Parathyroid adenoma (tissue), 2 donors: ENCODE measurements at regions not wholly inside any gene's neighbourhood (a gene's known extent, or its start where the extent isn't known, plus 50 kb on each side); places are given as distances from the start of the nearest gene placed in this dataset.
"Not testable (repeated sequence)": the region's sequence is repeated elsewhere in the genome, so short reads cannot be mapped to it uniquely, and the experiment has no call there.

Experiments used
- H2AFZ ChIP-seq: fragments of 300-600 bp; sonication (generic); one replicate; pipeline ENCODE4 v1.7.0; 2017; ENCODE audit warnings: antibody characterized with exemption, mild to moderate bottlenecking
- H3K27ac ChIP-seq: fragments of 300-600 bp; sonication (generic); one replicate; pipeline ENCODE4 v1.7.0; 2017
- H3K27me3 ChIP-seq: fragments of 300-600 bp; sonication (generic); one replicate; pipeline ENCODE4 v1.7.0; 2017; ENCODE audit warnings: low read length; ENCODE audit not compliant: control insufficient read depth, insufficient read depth
- H3K36me3 ChIP-seq: fragments of 300-600 bp; sonication (generic); one replicate; pipeline ENCODE4 v1.7.0; 2017; ENCODE audit warnings: low read length; ENCODE audit not compliant: control insufficient read depth, insufficient read depth
- H3K4me1 ChIP-seq: fragments of 300-600 bp; sonication (generic); one replicate; pipeline ENCODE4 v1.7.0; 2017; ENCODE audit warnings: control low read depth
- H3K4me2 ChIP-seq: fragments of 300-600 bp; sonication (generic); one replicate; pipeline ENCODE4 v1.7.0; 2017; ENCODE audit warnings: low read length
- H3K4me3 ChIP-seq: fragments of 300-600 bp; sonication (generic); one replicate; pipeline ENCODE4 v1.7.0; 2017; ENCODE audit warnings: low read depth, low read length
- H3K79me2 ChIP-seq: fragments of 300-600 bp; sonication (generic); one replicate; pipeline ENCODE4 v1.7.0; 2017; ENCODE audit warnings: control low read depth
- H3K9ac ChIP-seq: fragments of 300-600 bp; sonication (generic); one replicate; pipeline ENCODE4 v1.7.0; 2017; ENCODE audit warnings: mild to moderate bottlenecking
- H3K9me3 ChIP-seq: fragments of 300-600 bp; sonication (generic); one replicate; pipeline ENCODE4 v1.7.0; 2017; ENCODE audit warnings: low read length; ENCODE audit not compliant: control insufficient read depth
- TF ChIP-seq, protein P1 (sequence below): fragments of 300-600 bp; sonication (generic); IDR thresholded peaks from one replicate; pipeline ENCODE4 v1.7.0; 2017; ENCODE audit warnings: antibody characterized with exemption, mild to moderate bottlenecking
- donor health status: primary hyperparathyroidism.

DNA sequence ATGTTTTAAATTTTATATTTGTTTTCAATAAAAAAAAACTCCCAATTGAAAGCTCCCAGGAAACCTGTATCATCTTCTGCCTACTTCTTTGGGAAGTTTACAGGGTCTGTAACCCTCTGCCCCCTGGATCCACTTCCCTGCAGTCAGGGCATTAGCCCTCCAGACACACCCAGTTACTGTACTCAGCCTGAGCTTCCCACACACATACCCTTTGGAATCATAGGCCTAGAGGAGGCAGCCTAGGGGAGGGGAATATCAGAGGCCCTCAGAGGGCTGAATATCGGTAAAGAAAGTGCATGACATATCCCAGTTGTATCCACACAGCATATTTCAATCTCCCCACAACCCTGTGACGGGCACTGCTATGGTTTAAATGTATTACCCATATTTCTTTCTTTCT, 56.2 kb upstream of the TFPI start:
- not testable (repeated sequence) for H2AFZ ChIP-seq, H3K36me3 ChIP-seq, H3K27ac ChIP-seq, H3K27me3 ChIP-seq, H3K9me3 ChIP-seq, H3K4me1 ChIP-seq, H3K4me3 ChIP-seq, H3K4me2 ChIP-seq, H3K79me2 ChIP-seq, H3K9ac ChIP-seq

DNA sequence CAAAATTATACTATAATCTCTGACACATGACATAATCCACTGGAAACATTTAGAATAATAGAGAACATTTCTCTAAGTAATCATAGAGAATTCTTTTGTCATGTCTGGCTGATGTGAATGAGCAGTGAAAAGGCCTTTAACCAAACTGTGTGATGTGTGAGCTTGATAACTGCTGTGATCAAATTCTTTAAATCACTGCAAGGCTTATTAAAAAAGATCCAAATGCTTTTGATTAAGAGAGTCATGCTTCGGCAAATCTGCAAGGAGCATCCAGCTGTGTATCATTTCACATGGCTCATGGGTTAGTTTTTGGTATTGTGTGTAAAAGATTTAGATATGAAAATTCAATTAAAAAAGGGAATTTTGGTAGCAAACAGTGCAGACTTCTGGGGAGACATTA, 58.6 kb upstream of the TFPI start:
- Histone ChIP-seq H2AFZ (no peak overlapping the region), H3K9me3 (no peaks in the 10 kb centered on the region), H3K27ac (no peak overlapping the region), H3K27me3 (no peaks in the 10 kb centered on the region), H3K9ac (no peak overlapping the region), H3K4me1 (no peaks in the 10 kb centered on the region), H3K4me2 (no peak overlapping the region), H3K79me2 (no peaks in the 10 kb centered on the region), H3K4me3 (no peak overlapping the region), H3K36me3 (no peaks in the 10 kb centered on the region)
- TF ChIP-seq, protein P1, sequence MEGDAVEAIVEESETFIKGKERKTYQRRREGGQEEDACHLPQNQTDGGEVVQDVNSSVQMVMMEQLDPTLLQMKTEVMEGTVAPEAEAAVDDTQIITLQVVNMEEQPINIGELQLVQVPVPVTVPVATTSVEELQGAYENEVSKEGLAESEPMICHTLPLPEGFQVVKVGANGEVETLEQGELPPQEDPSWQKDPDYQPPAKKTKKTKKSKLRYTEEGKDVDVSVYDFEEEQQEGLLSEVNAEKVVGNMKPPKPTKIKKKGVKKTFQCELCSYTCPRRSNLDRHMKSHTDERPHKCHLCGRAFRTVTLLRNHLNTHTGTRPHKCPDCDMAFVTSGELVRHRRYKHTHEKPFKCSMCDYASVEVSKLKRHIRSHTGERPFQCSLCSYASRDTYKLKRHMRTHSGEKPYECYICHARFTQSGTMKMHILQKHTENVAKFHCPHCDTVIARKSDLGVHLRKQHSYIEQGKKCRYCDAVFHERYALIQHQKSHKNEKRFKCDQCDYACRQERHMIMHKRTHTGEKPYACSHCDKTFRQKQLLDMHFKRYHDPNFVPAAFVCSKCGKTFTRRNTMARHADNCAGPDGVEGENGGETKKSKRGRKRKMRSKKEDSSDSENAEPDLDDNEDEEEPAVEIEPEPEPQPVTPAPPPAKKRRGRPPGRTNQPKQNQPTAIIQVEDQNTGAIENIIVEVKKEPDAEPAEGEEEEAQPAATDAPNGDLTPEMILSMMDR = no peak

DNA sequence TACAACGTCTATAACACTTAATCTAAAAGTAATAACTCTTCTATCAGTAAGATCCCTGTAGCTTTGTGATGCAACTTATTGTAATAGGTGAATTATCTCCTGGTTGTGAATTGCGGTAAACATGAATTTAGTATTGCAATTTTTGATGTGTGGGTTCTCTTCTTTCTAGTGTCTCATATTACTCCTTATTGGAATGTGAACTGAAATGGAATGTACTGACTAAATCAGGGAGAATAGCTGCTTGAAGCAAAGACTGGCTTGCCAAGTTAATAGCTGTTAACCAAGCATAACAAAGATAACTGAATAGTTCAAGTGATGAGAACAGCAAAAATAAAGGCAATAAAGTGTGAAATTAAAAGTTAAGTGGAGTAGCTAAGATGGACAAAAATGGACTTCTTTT, 60.5 kb upstream of the TFPI start:
- Histone ChIP-seq H3K27ac (no peak overlapping the region), H2AFZ (no peak overlapping the region), H3K9ac (no peak overlapping the region), H3K4me1 (no peaks in the 10 kb centered on the region), H3K27me3 (no peaks in the 10 kb centered on the region), H3K79me2 (no peaks in the 10 kb centered on the region), H3K4me2 (no peak overlapping the region), H3K9me3 (no peaks in the 10 kb centered on the region), H3K36me3 (no peaks in the 10 kb centered on the region), H3K4me3 (no peak overlapping the region)
- TF ChIP-seq, protein P1 = no peak

DNA sequence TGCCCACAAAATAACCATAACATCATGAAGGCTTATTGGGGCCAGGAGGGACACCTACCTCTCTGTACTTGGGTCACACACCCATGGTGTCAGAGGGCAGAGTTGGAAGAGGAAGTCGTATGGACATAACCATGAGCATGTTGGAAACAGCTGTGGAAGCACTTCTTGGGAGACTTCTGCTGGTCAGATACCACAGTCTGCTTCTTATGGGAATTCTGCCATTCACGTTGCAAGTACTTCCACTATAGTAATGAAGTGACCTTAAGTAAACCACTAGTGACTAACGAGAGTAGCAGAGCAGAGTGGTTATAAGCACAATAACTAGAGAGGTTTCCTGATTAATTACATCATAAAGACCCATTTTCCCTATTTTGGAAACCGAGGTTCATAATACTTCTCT, 61.1 kb upstream of the TFPI start:
- no peak overlapping the region for H3K9ac ChIP-seq
- TF ChIP-seq, protein P1 = no peak
- H3K36me3 ChIP-seq = no peaks in the 10 kb centered on the region
- no peaks in the 10 kb centered on the region for H3K27me3 ChIP-seq
- H3K4me2 ChIP-seq = no peak overlapping the region
- no peaks in the 10 kb centered on the region for H3K9me3 ChIP-seq
- H2AFZ ChIP-seq = no peak overlapping the region
- H3K27ac ChIP-seq = no peak overlapping the region
- no peak overlapping the region for H3K4me3 ChIP-seq
- no peaks in the 10 kb centered on the region for H3K4me1 ChIP-seq
- H3K79me2 ChIP-seq = no peaks in the 10 kb centered on the region

DNA sequence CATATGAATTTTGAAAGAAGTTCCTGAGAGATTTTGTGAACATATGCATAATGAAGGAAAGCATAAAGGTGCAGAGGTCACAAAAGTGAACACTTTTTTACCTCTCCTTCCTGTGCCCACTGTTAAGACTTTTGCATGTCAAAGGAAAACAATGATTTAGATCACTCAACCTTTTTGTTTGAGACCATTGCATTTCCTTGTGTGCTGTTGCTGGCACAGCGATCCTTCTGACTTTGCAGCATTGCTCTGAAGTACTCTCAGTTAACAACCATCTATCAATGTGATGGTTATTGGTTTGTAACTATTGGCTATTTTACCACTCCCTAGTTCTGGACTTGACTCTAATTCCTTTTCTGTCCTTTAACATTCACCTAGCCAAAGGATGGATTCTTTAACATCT, 61.7 kb upstream of the TFPI start:
- H3K9me3 ChIP-seq = no peaks in the 10 kb centered on the region
- H3K4me3 ChIP-seq = no peak overlapping the region

More for the DNA sequence above, 61.7 kb upstream of the TFPI start:
- TF ChIP-seq, protein P1 = no peak
- no peaks in the 10 kb centered on the region for H3K79me2 ChIP-seq
- no peak overlapping the region for H3K9ac ChIP-seq
- H3K27ac ChIP-seq = no peak overlapping the region
- H3K4me1 ChIP-seq = no peaks in the 10 kb centered on the region
- H2AFZ ChIP-seq = no peak overlapping the region
- no peak overlapping the region for H3K4me2 ChIP-seq
- H3K27me3 ChIP-seq = no peaks in the 10 kb centered on the region
- no peaks in the 10 kb centered on the region for H3K36me3 ChIP-seq
